OCI-LY1 (cell line): ENCODE measurements at regions not wholly inside any gene's neighbourhood (a gene's known extent, or its start where the extent isn't known, plus 50 kb on each side); places are given as distances from the start of the nearest gene placed in this dataset.
"Not testable (repeated sequence)": the region's sequence is repeated elsewhere in the genome, so short reads cannot be mapped to it uniquely, and the experiment has no call there.

Source experiments
- H2AFZ ChIP-seq: fragments of 200-600 bp; sonication (generic), shearing (Covaris generic); 2 replicates; pipeline ENCODE4 v1.6.0; 2014; ENCODE audit warnings: antibody characterized with exemption, mild to moderate bottlenecking, low read length
- H3F3A ChIP-seq: fragments of 200-600 bp; sonication (generic), shearing (Covaris generic); 2 replicates; pipeline ENCODE4 v1.6.0; 2014; ENCODE audit warnings: mild to moderate bottlenecking, antibody characterized with exemption, low read length, moderate library complexity; ENCODE audit not compliant: insufficient read depth
- H3K27ac ChIP-seq: fragments of 200-600 bp; sonication (generic); 2 replicates; pipeline ENCODE4 v1.5.1; 2014; ENCODE audit warnings: low read length, mixed run types, mild to moderate bottlenecking, low read depth; ENCODE audit not compliant: poor library complexity, severe bottlenecking
- H3K27me3 ChIP-seq: fragments of 200-600 bp; sonication (generic); 2 replicates; pipeline ENCODE4 v1.6.0; 2014; ENCODE audit warnings: antibody characterized with exemption, mild to moderate bottlenecking, low read length, moderate library complexity; ENCODE audit not compliant: insufficient read depth
- H3K36me3 ChIP-seq: fragments of 200-600 bp; sonication (generic); 2 replicates; pipeline ENCODE4 v1.6.1; 2014; ENCODE audit warnings: mild to moderate bottlenecking, antibody characterized with exemption, low read length, moderate library complexity, mixed read lengths; ENCODE audit not compliant: insufficient read depth
- H3K4me1 ChIP-seq: fragments of 200-600 bp; sonication (generic); 2 replicates; pipeline ENCODE4 v1.5.1; 2014; ENCODE audit warnings: mild to moderate bottlenecking, low read length, moderate library complexity; ENCODE audit not compliant: insufficient read depth, severe bottlenecking
- H3K4me2 ChIP-seq: fragments of 200-600 bp; sonication (generic), shearing (Covaris generic); 2 replicates; pipeline ENCODE4 v1.6.1; 2014; ENCODE audit warnings: low read length
- H3K4me3 ChIP-seq: fragments of 200-600 bp; sonication (generic); 2 replicates; pipeline ENCODE4 v1.5.1; 2014; ENCODE audit warnings: low read length, low read depth, mild to moderate bottlenecking, mixed read lengths; ENCODE audit not compliant: poor library complexity, severe bottlenecking
- H3K79me2 ChIP-seq: fragments of 200-600 bp; shearing (Covaris generic); 2 replicates; pipeline ENCODE4 v1.6.1; 2016; ENCODE audit warnings: mixed run types, low read length, mixed read lengths; ENCODE audit not compliant: insufficient read depth
- H3K9ac ChIP-seq: fragments of 200-600 bp; sonication (generic), shearing (Covaris generic); 2 replicates; pipeline ENCODE4 v1.6.1; 2014; ENCODE audit warnings: mild to moderate bottlenecking, low read length, mixed read lengths
- H3K9me2 ChIP-seq: fragments of 200-600 bp; sonication (generic), shearing (Covaris generic); 2 replicates; pipeline ENCODE4 v1.6.1; 2014; ENCODE audit warnings: low read depth, mild to moderate bottlenecking, low read length, mixed read lengths
- H3K9me3 ChIP-seq: fragments of 200-600 bp; shearing (Covaris generic); 2 replicates; pipeline ENCODE4 v1.6.1; 2014; ENCODE audit warnings: low read length, mixed read lengths
- H4K20me1 ChIP-seq: fragments of 200-600 bp; sonication (generic), shearing (Covaris generic); 2 replicates; pipeline ENCODE4 v1.6.0; 2016; ENCODE audit warnings: mild to moderate bottlenecking, low read length; ENCODE audit not compliant: insufficient read depth
- CTCF ChIP-seq: fragments of 200-600 bp; sonication (generic), shearing (Covaris generic); IDR thresholded peaks from 2 replicates; pipeline ENCODE4 v1.5.1; 2017; ENCODE audit warnings: mild to moderate bottlenecking, antibody characterized with exemption, low read length, moderate library complexity, mixed read lengths
- EZH2 ChIP-seq: fragments of 200-600 bp; sonication (generic), shearing (Covaris generic); IDR thresholded peaks from 2 replicates; pipeline ENCODE4 v1.8.0; 2017; ENCODE audit warnings: borderline replicate concordance, mixed run types, mild to moderate bottlenecking, antibody characterized with exemption, low read length, moderate library complexity, mixed read lengths

- Histone ChIP-seq H4K20me1 (no peaks in the 10 kb centered on the region), H3K79me2 (no peaks in the 10 kb centered on the region), H3K27me3 (no peaks in the 10 kb centered on the region), H3K27ac (no peak overlapping the region), H3K4me2 (no peak overlapping the region), H2AFZ (no peak overlapping the region), H3K9ac (no peak overlapping the region), H3K4me1 (peaks cover 11% of the 10 kb centered on the region), H3K4me3 (no peak overlapping the region), H3K9me3 (no peaks in the 10 kb centered on the region), H3F3A (no peaks in the 10 kb centered on the region), H3K9me2 (no peaks in the 10 kb centered on the region), H3K36me3 (no peaks in the 10 kb centered on the region)
- no peak for TF ChIP-seq CTCF
- no peak for TF ChIP-seq EZH2
Measured at GRCh38 chr3:192064959-192065358, 604.0 kb downstream of the PYDC2 start.

- not testable (repeated sequence) for H3K27me3 ChIP-seq, H3K79me2 ChIP-seq, H3K4me3 ChIP-seq, H3K9me2 ChIP-seq, H3F3A ChIP-seq, H2AFZ ChIP-seq, H3K27ac ChIP-seq, H3K9ac ChIP-seq, H3K4me2 ChIP-seq, H3K36me3 ChIP-seq, H3K9me3 ChIP-seq, H4K20me1 ChIP-seq
- peaks cover 11% of the 10 kb centered on the region for H3K4me1 ChIP-seq
Measured at GRCh38 chr3:192066253-192066652, 605.3 kb downstream of the PYDC2 start.

GRCh38 chr3:192068464-192069254 is 607.7 kb downstream of the PYDC2 start:
- no peaks in the 10 kb centered on the region for H4K20me1 ChIP-seq
- H3K4me3 ChIP-seq = no peak overlapping the region
- H3K9me2 ChIP-seq = no peaks in the 10 kb centered on the region
- TF ChIP-seq CTCF = no peak
- TF ChIP-seq EZH2 = no peak
- no peaks in the 10 kb centered on the region for H3K36me3 ChIP-seq
- H3K27ac ChIP-seq = no peak overlapping the region
- H3F3A ChIP-seq = no peaks in the 10 kb centered on the region
- no peak overlapping the region for H2AFZ ChIP-seq
- H3K4me2 ChIP-seq = no peak overlapping the region
- no peaks in the 10 kb centered on the region for H3K79me2 ChIP-seq
- no peak overlapping the region for H3K9ac ChIP-seq
- H3K27me3 ChIP-seq = no peaks in the 10 kb centered on the region
- peaks cover 5% of the 10 kb centered on the region for H3K4me1 ChIP-seq
- H3K9me3 ChIP-seq = no peaks in the 10 kb centered on the region
